Upper lobe of right lung (tissue), 1 donor: ENCODE measurements at regions not wholly inside any gene's neighbourhood (a gene's known extent, or its start where the extent isn't known, plus 50 kb on each side); places are given as distances from the start of the nearest gene placed in this dataset.
"Not testable (repeated sequence)": the region's sequence is repeated elsewhere in the genome, so short reads cannot be mapped to it uniquely, and the experiment has no call there.

ENCODE experiments used
- ATAC-seq: fragments of 200-7000 bp; cut with Tn5 transposase; one replicate; pipeline ENCODE4 v1.9.1; 2020; ENCODE audit warnings: mild to moderate bottlenecking, moderate library complexity
- DNase-seq: peaks from one replicate; pipeline ENCODE4 v3.0.0-alpha.2; 2020
- H3K27ac ChIP-seq: fragments of 200-600 bp; one replicate; pipeline ENCODE4 v1.8.0; 2022
- H3K27me3 ChIP-seq: fragments of 200-600 bp; one replicate; pipeline ENCODE4 v1.8.0; 2022; ENCODE audit warnings: mild to moderate bottlenecking
- H3K36me3 ChIP-seq: fragments of 200-600 bp; one replicate; pipeline ENCODE4 v1.8.0; 2022
- H3K4me1 ChIP-seq: fragments of 200-600 bp; one replicate; pipeline ENCODE4 v1.8.0; 2022
- H3K4me3 ChIP-seq: fragments of 200-600 bp; one replicate; pipeline ENCODE4 v1.8.0; 2022; ENCODE audit warnings: mild to moderate bottlenecking
- H3K9me3 ChIP-seq: fragments of 200-600 bp; one replicate; pipeline ENCODE4 v1.8.0; 2022
- CTCF ChIP-seq: fragments of 200-600 bp; IDR thresholded peaks from one replicate; pipeline ENCODE4 v1.8.0; 2022; ENCODE audit warnings: antibody characterized with exemption
- intact Hi-C: fragments of 100-400 bp; cut with DNase I; formaldehyde crosslinking; loops from one replicate; pipeline ENCODE4 v1.11.0; 2022
- donor health status: DM: no; HTN: yes; CAD: no; lungs with severe emphysema.

- H3K27me3 ChIP-seq: peaks cover 12% of the 10 kb centered on the region
- H3K27ac ChIP-seq: no peak overlapping the region
- intact Hi-C loops: no loop called here
- ATAC-seq (peak; percentile 55), DNase-seq (no peak)
- H3K4me1 ChIP-seq: no peaks in the 10 kb centered on the region
- no peak for TF ChIP-seq CTCF
- H3K4me3 ChIP-seq: no peak overlapping the region
- H3K36me3 ChIP-seq: no peaks in the 10 kb centered on the region
- H3K9me3 ChIP-seq: no peaks in the 10 kb centered on the region
Observed at GRCh38 chr1:866095-866494, 57.6 kb upstream of the SAMD11 start.

GRCh38 chr1:866631-867299, 57.0 kb upstream of the SAMD11 start:
- intact Hi-C loops, ATAC-seq, DNase-seq, H3K36me3 ChIP-seq, H3K4me3 ChIP-seq, H3K4me1 ChIP-seq, H3K27ac ChIP-seq, H3K9me3 ChIP-seq: not testable (repeated sequence)
- H3K27me3 ChIP-seq: peaks cover 12% of the 10 kb centered on the region

- H3K9me3 ChIP-seq, H3K4me1 ChIP-seq, H3K4me3 ChIP-seq, H3K36me3 ChIP-seq, ATAC-seq, H3K27ac ChIP-seq, DNase-seq, intact Hi-C loops: not testable (repeated sequence)
- peaks cover 12% of the 10 kb centered on the region for H3K27me3 ChIP-seq
Observed at GRCh38 chr1:867550-867949, 56.2 kb upstream of the SAMD11 start.

- ATAC-seq: peak; percentile 97
- H3K4me3 ChIP-seq: no peak overlapping the region
- intact Hi-C loops: no loop called here
Observed at GRCh38 chr1:869499-870244, 54.1 kb upstream of the SAMD11 start.

More at GRCh38 chr1:869499-870244, 54.1 kb upstream of the SAMD11 start:
- TF ChIP-seq CTCF: peak; percentile 77
- H3K36me3 ChIP-seq: no peaks in the 10 kb centered on the region
- H3K27me3 ChIP-seq: peaks cover 12% of the 10 kb centered on the region
- no peaks in the 10 kb centered on the region for H3K4me1 ChIP-seq
- H3K9me3 ChIP-seq: no peaks in the 10 kb centered on the region
- peak; percentile 90 for DNase-seq
- no peak overlapping the region for H3K27ac ChIP-seq
